DMS114 treated with DMSO at 0.1 percent for 48 hours (cell line): ENCODE measurements at regions not wholly inside any gene's neighbourhood (a gene's known extent, or its start where the extent isn't known, plus 50 kb on each side); places are given as distances from the start of the nearest gene placed in this dataset.

Experiments used
- DNase-seq: peaks from one replicate; lab custom pipeline; 2025; ENCODE audit not compliant: unreplicated experiment; lab: John Stamatoyannopoulos, UW

GRCh38 chr2:118169359-118170005, 81.2 kb downstream of the INSIG2 start:
- DNase-seq, result no peak

- no peak for DNase-seq
Measured at GRCh38 chr2:118168615-118169014, 80.3 kb downstream of the INSIG2 start.

DNA sequence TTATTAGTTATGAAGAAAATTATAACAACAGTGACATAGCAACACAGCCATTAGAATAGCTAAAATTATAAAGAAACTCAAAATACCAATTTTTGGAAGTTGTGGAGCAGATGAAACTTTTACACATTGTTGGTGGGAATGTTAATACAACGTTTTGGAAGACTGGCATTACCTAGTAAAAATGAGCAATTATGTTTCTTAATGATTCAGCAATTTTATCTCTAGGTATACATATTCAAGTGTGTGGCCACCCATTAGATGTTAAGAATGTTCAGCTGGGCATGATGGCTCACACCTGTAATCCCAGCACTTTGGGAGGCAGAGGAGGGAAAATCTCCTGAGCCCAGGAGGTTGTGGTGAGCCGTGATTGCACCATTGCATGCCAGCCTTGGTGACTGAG, 78.8 kb downstream of the INSIG2 start:
- DNase-seq, result no peak

GRCh38 chr2:118166242-118166641, 78.0 kb downstream of the INSIG2 start:
- DNase-seq, result no peak

DNA sequence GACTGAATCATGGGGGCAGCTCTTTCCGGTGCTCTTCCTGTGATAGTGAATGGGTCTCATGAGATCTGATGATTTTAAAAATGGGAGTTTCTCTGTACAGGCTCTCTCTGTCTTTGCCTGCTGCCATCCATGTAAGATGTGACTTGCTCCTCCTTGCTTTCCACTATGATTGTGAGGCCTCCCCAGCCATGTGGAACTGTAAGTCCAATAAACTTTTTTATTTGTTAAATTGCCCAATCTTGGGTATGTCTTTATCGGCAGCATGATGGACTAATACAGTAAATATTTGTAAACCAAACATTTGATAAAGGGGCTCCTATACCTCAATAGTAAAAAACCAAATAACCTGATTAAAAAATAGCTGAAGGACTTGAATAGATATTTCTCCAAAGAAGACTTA, 77.3 kb downstream of the INSIG2 start:
- DNase-seq, result no peak
